ENCODE measurements at regions not wholly inside any gene's neighbourhood (a gene's known extent, or its start where the extent isn't known, plus 50 kb on each side); places are given as distances from the start of the nearest gene placed in this dataset.

DNA sequence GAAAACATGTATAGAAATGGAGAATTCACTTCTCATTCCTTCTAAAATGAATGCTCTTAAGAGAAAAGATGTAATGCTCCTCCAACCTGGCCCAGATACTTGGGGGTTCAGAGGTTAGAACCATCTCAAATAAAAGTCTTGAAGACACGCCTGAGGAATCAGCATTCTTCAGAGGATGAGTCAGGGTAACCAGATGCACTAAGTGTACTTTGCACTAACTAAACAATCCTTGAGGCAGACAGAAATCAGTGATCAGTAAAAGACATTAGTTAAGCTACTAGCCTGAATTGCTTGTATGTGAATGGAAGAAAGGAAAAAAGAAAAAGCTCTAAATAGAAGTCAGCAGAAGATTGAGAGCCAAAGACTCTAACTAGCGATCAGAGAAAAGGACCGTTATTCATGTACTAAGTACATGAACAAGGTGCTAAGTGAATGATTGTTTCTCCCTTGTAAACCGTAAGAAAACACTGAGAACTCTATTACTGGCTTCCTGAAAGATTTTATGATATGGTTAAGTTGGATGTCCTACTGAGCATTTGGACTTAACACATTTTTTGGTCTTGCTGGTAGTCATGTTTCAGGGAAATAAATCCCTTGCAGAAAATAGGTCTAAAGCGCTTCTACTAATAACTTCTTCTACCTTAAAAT is 738.3 kb downstream of the STPG2 start:
- TF ChIP-seq EZH2 (IDR thresholded peaks at IDR 0.05; ENCODE audit: borderline replicate concordance, control insufficient read depth, low read depth, low read length) (no peak), CTCF (IDR thresholded peaks at IDR 0.05 in 2 of 3, conservative IDR thresholded peaks at IDR 0.05 in 1 of 3; ENCODE audit: control insufficient read depth in 2 of 3, extremely low read depth in 1 of 3, insufficient read depth in 1 of 3, low read depth in 3 of 3, low read length in 3 of 3) (no peak), POLR2A (IDR thresholded peaks at IDR 0.05; ENCODE audit: low read depth, low read length) (no peak), SP1 (IDR thresholded peaks at IDR 0.05; ENCODE audit: low read depth, low read length) (no peak)

Data from GM12878 (cell line).